Bronchial epithelial cell (primary cell): ENCODE measurements at regions not wholly inside any gene's neighbourhood (a gene's known extent, or its start where the extent isn't known, plus 50 kb on each side); places are given as distances from the start of the nearest gene placed in this dataset.

Experiments used
- DNase-seq: peaks from one replicate; pipeline ENCODE4 v3.0.0-alpha.2; 2010; ENCODE audit warnings: low read depth
- FAIRE-seq: peaks from 2 replicates; lab custom pipeline; 2011; peaks lifted over from hg19 to GRCh38; lab: Jason Lieb, UNC
- H3K27me3 ChIP-seq: 2 replicates; pipeline ENCODE4 v1.5.1; 2011; ENCODE audit warnings: low read length; ENCODE audit not compliant: control insufficient read depth, insufficient read depth
- H3K36me3 ChIP-seq: 2 replicates; pipeline ENCODE4 v1.5.1; 2011; ENCODE audit warnings: low read length; ENCODE audit not compliant: control insufficient read depth, insufficient read depth
- H3K4me3 ChIP-seq: 2 replicates; pipeline ENCODE4 v1.5.1; 2011; ENCODE audit warnings: mild to moderate bottlenecking, low read depth, low read length, control low read depth
- TF ChIP-seq, protein P1 (sequence below): IDR thresholded peaks from 2 replicates; pipeline ENCODE4 v1.5.1; 2011; ENCODE audit warnings: mild to moderate bottlenecking, moderate library complexity, low read length, control low read depth, inconsistent platforms; ENCODE audit not compliant: insufficient read depth, severe bottlenecking

- Histone ChIP-seq H3K27me3 (no peaks in the 10 kb centered on the region), H3K36me3 (no peaks in the 10 kb centered on the region), H3K4me3 (no peak overlapping the region)
- TF ChIP-seq, protein P1, sequence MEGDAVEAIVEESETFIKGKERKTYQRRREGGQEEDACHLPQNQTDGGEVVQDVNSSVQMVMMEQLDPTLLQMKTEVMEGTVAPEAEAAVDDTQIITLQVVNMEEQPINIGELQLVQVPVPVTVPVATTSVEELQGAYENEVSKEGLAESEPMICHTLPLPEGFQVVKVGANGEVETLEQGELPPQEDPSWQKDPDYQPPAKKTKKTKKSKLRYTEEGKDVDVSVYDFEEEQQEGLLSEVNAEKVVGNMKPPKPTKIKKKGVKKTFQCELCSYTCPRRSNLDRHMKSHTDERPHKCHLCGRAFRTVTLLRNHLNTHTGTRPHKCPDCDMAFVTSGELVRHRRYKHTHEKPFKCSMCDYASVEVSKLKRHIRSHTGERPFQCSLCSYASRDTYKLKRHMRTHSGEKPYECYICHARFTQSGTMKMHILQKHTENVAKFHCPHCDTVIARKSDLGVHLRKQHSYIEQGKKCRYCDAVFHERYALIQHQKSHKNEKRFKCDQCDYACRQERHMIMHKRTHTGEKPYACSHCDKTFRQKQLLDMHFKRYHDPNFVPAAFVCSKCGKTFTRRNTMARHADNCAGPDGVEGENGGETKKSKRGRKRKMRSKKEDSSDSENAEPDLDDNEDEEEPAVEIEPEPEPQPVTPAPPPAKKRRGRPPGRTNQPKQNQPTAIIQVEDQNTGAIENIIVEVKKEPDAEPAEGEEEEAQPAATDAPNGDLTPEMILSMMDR = no peak
- no peak for DNase-seq
- no peak for FAIRE-seq
Observed at GRCh38 chr6:47149066-47149465, 106.9 kb upstream of the ADGRF1 start.

DNA sequence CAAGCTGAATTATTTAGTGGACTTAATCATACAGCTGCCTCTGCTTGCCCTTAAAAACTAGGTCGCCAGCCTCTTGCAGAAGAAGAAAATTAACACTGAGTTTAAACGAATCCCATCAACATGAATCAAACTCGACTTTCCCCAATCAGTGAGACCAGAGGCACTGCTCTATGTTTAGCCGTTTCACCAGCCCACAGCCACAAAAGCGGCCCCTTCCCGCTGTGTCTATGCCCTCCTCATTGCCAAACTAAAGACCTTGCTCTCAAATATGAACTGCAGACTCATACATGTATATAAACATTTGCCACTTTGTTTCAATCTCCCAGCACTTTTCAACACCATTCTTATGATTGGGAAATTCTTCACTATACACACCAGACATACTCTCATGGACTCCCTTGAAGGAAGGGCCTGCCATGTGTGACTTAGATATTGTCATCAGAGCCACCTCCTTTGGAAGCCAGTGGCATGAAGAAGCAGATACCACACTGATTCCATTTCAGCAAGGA lies 105.8 kb upstream of the ADGRF1 start:
- Histone ChIP-seq H3K36me3 (no peaks in the 10 kb centered on the region), H3K4me3 (no peak overlapping the region), H3K27me3 (no peaks in the 10 kb centered on the region)
- FAIRE-seq (no peak), DNase-seq (no peak)
- TF ChIP-seq, protein P1 = no peak

- TF ChIP-seq, protein P1 = no peak
- no peak for FAIRE-seq
- Histone ChIP-seq H3K4me3 (no peak overlapping the region), H3K36me3 (no peaks in the 10 kb centered on the region), H3K27me3 (no peaks in the 10 kb centered on the region)
- DNase-seq = no peak
Observed at GRCh38 chr6:47147175-47147727, 105.1 kb upstream of the ADGRF1 start.

- Histone ChIP-seq H3K36me3 (no peaks in the 10 kb centered on the region), H3K27me3 (no peaks in the 10 kb centered on the region), H3K4me3 (no peak overlapping the region)
- TF ChIP-seq, protein P1 = no peak
- FAIRE-seq = no peak
- DNase-seq = peak; percentile 81
Observed at GRCh38 chr6:47146431-47147174, 104.5 kb upstream of the ADGRF1 start.

GRCh38 chr6:47145212-47145611 lies 103.1 kb upstream of the ADGRF1 start:
- Histone ChIP-seq H3K27me3 (no peaks in the 10 kb centered on the region), H3K36me3 (no peaks in the 10 kb centered on the region), H3K4me3 (no peak overlapping the region)
- TF ChIP-seq, protein P1 = no peak
- DNase-seq (no peak), FAIRE-seq (no peak)

GRCh38 chr6:47144306-47144705 lies 102.2 kb upstream of the ADGRF1 start:
- DNase-seq (no peak), FAIRE-seq (no peak)
- TF ChIP-seq, protein P1 = no peak
- Histone ChIP-seq H3K36me3 (no peaks in the 10 kb centered on the region), H3K4me3 (no peak overlapping the region), H3K27me3 (no peaks in the 10 kb centered on the region)
